ENCODE measurements at regions not wholly inside any gene's neighbourhood (a gene's known extent, or its start where the extent isn't known, plus 50 kb on each side); places are given as distances from the start of the nearest gene placed in this dataset.
"Not testable (repeated sequence)": the region's sequence is repeated elsewhere in the genome, so short reads cannot be mapped to it uniquely, and the experiment has no call there.

- no peak for DNase-seq (ENCODE audit: low read depth, low spot score)
These were observed 52.5 kb downstream of the RHOB start for GRCh38 chr2:20499387-20499786.

- DNase-seq (ENCODE audit: low read depth, low spot score) = no peak
These were observed 55.1 kb downstream of the RHOB start for GRCh38 chr2:20501974-20502373.

GRCh38 chr2:20502496-20502895, 55.6 kb downstream of the RHOB start:
- not testable (repeated sequence) for DNase-seq (ENCODE audit: low read depth, low spot score)

GRCh38 chr2:20504174-20504573, 57.3 kb downstream of the RHOB start:
- DNase-seq (ENCODE audit: low read depth, low spot score) = no peak

- peak; percentile 70 for DNase-seq (ENCODE audit: low read depth, low spot score)
These were observed 59.4 kb downstream of the RHOB start for GRCh38 chr2:20506201-20506685.

GRCh38 chr2:20507166-20507692, 60.4 kb downstream of the RHOB start:
- peak; percentile 46 for DNase-seq (ENCODE audit: low read depth, low spot score)

GRCh38 chr2:20507711-20508110, 60.8 kb downstream of the RHOB start:
- no peak for DNase-seq (ENCODE audit: low read depth, low spot score)

GRCh38 chr2:20509301-20509769, 62.5 kb downstream of the RHOB start:
- no peak for DNase-seq (ENCODE audit: low read depth, low spot score)

GRCh38 chr2:20509770-20510490, 63.1 kb downstream of the RHOB start:
- no peak for DNase-seq (ENCODE audit: low read depth, low spot score)

- no peak for DNase-seq (ENCODE audit: low read depth, low spot score)
These were observed 64.3 kb downstream of the RHOB start for GRCh38 chr2:20511130-20511529.

- no peak for DNase-seq (ENCODE audit: low read depth, low spot score)
These were observed 65.3 kb downstream of the RHOB start for GRCh38 chr2:20512061-20512605.

- no peak for DNase-seq (ENCODE audit: low read depth, low spot score)
These were observed 67.1 kb downstream of the RHOB start for GRCh38 chr2:20513946-20514345.

GRCh38 chr2:20514596-20515269, 67.9 kb downstream of the RHOB start:
- peak; percentile 96 for DNase-seq (ENCODE audit: low read depth, low spot score)

- DNase-seq (ENCODE audit: low read depth, low spot score) = no peak
These were observed 68.7 kb downstream of the RHOB start for GRCh38 chr2:20515290-20516220.

- DNase-seq (ENCODE audit: low read depth, low spot score) = no peak
These were observed 69.4 kb downstream of the RHOB start for GRCh38 chr2:20516291-20516645.

GRCh38 chr2:20516646-20517341, 69.9 kb downstream of the RHOB start:
- peak; percentile 80 for DNase-seq (ENCODE audit: low read depth, low spot score)

GRCh38 chr2:20519309-20519708, 72.4 kb downstream of the RHOB start:
- DNase-seq (ENCODE audit: low read depth, low spot score) = no peak

GRCh38 chr2:20520128-20520527, 73.3 kb downstream of the RHOB start:
- DNase-seq (ENCODE audit: low read depth, low spot score) = no peak

- DNase-seq (ENCODE audit: low read depth, low spot score) = no peak
These were observed 74.3 kb downstream of the RHOB start for GRCh38 chr2:20521193-20521592.

GRCh38 chr2:20521682-20522189, 74.9 kb downstream of the RHOB start:
- DNase-seq (ENCODE audit: low read depth, low spot score) = no peak
